ENCODE measurements at regions not wholly inside any gene's neighbourhood (a gene's known extent, or its start where the extent isn't known, plus 50 kb on each side); places are given as distances from the start of the nearest gene placed in this dataset.

GRCh38 chr5:102691434-102691833, 63.7 kb upstream of the PAM start:
- H3K36me3 ChIP-seq (ENCODE audit: control insufficient read depth, insufficient read depth, low read length), result no peaks in the 10 kb centered on the region
- no peak overlapping the region for H3K4me3 ChIP-seq (ENCODE audit: low read depth, low read length)
- no peak for DNase-seq (ENCODE audit: low read depth)
- no peaks in the 10 kb centered on the region for H3K27me3 ChIP-seq (ENCODE audit: control insufficient read depth, insufficient read depth, low read length)
- TF ChIP-seq, protein P1, sequence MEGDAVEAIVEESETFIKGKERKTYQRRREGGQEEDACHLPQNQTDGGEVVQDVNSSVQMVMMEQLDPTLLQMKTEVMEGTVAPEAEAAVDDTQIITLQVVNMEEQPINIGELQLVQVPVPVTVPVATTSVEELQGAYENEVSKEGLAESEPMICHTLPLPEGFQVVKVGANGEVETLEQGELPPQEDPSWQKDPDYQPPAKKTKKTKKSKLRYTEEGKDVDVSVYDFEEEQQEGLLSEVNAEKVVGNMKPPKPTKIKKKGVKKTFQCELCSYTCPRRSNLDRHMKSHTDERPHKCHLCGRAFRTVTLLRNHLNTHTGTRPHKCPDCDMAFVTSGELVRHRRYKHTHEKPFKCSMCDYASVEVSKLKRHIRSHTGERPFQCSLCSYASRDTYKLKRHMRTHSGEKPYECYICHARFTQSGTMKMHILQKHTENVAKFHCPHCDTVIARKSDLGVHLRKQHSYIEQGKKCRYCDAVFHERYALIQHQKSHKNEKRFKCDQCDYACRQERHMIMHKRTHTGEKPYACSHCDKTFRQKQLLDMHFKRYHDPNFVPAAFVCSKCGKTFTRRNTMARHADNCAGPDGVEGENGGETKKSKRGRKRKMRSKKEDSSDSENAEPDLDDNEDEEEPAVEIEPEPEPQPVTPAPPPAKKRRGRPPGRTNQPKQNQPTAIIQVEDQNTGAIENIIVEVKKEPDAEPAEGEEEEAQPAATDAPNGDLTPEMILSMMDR (IDR thresholded peaks at IDR 0.05; ENCODE audit: insufficient read depth, low read depth, low read length), result no peak
- POLR2A ChIA-PET, result no interaction called here
- CTCF ChIA-PET, result interaction anchor here (1.3 to 1.5 kb wide), 2 partner anchors 10 to 174 kb away, joined by 3 to 9 read pairs; no protein-coding TSS in a partner anchor

GRCh38 chr5:102700120-102700831, 54.8 kb upstream of the PAM start:
- no peaks in the 10 kb centered on the region for H3K36me3 ChIP-seq (ENCODE audit: control insufficient read depth, insufficient read depth, low read length)
- TF ChIP-seq, protein P1 (IDR thresholded peaks at IDR 0.05; ENCODE audit: insufficient read depth, low read depth, low read length), result no peak
- no peak overlapping the region for H3K4me3 ChIP-seq (ENCODE audit: low read depth, low read length)
- POLR2A ChIA-PET, result no interaction called here
- DNase-seq (ENCODE audit: low read depth), result no peak
- CTCF ChIA-PET, result interaction anchor here (1.1 to 3.4 kb wide), 3 partner anchors 10 to 272 kb away, joined by 3 to 23 read pairs (median 3); no protein-coding TSS in a partner anchor
- H3K27me3 ChIP-seq (ENCODE audit: control insufficient read depth, insufficient read depth, low read length), result no peaks in the 10 kb centered on the region

DNA sequence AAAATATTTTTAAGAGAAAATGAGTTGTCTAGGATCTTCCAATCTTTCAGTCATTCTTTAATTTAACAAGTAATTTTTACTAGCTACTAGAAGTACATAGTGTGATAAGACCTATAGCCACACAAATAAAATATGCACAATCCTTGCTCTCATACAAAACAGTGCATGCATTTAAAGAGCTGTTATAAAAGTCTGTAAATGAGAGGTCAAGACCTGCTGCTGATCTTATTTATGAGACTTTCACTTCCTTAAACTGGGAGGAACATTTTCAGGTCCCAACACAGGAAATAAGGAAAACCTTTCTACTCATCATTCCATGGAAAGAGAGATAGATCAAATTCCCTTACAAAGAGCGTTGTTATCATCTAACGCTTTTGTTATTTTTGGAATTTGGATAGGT, 54.2 kb upstream of the PAM start:
- H3K27me3 ChIP-seq (ENCODE audit: control insufficient read depth, insufficient read depth, low read length), result no peaks in the 10 kb centered on the region
- no peak overlapping the region for H3K4me3 ChIP-seq (ENCODE audit: low read depth, low read length)
- DNase-seq (ENCODE audit: low read depth), result no peak
- ChIA-PET CTCF (interaction anchor here (1.1 to 3.4 kb wide), 3 partner anchors 10 to 271 kb away, joined by 3 to 23 read pairs (median 3); no protein-coding TSS in a partner anchor), POLR2A (no interaction called here)
- no peaks in the 10 kb centered on the region for H3K36me3 ChIP-seq (ENCODE audit: control insufficient read depth, insufficient read depth, low read length)
- TF ChIP-seq, protein P1 (IDR thresholded peaks at IDR 0.05; ENCODE audit: insufficient read depth, low read depth, low read length), result no peak

DNA sequence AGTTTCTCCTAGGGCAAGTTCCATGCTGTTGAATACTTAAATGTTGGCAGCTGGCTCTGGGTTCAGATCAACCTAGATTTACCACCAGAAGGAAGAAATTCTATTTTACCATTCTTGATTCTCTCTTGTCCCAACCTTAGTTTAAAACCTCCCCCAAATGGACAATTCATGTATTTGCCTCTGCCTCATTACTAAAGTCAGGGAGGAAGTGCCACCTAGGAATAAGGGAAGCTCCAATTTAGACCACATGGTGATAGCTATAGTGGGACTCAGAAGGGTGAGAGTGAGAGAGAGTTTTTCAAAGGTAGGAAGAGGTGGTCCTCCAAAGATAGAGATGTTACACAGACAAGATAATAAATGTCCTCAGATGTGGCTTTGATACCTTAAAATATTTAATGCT, 53.4 kb upstream of the PAM start:
- CTCF ChIA-PET, result interaction anchor here (0.8 kb wide), 1 partner anchor 20 kb away, joined by 4 read pairs; no protein-coding TSS in a partner anchor
- Histone ChIP-seq H3K27me3 (ENCODE audit: control insufficient read depth, insufficient read depth, low read length) (no peaks in the 10 kb centered on the region), H3K36me3 (ENCODE audit: control insufficient read depth, insufficient read depth, low read length) (no peaks in the 10 kb centered on the region), H3K4me3 (ENCODE audit: low read depth, low read length) (no peak overlapping the region)
- POLR2A ChIA-PET, result no interaction called here
- DNase-seq (ENCODE audit: low read depth), result no peak
- TF ChIP-seq, protein P1 (IDR thresholded peaks at IDR 0.05; ENCODE audit: insufficient read depth, low read depth, low read length), result no peak

All from BJ (cell line).